ENCODE measurements at regions not wholly inside any gene's neighbourhood (a gene's known extent, or its start where the extent isn't known, plus 50 kb on each side); places are given as distances from the start of the nearest gene placed in this dataset.

DNA sequence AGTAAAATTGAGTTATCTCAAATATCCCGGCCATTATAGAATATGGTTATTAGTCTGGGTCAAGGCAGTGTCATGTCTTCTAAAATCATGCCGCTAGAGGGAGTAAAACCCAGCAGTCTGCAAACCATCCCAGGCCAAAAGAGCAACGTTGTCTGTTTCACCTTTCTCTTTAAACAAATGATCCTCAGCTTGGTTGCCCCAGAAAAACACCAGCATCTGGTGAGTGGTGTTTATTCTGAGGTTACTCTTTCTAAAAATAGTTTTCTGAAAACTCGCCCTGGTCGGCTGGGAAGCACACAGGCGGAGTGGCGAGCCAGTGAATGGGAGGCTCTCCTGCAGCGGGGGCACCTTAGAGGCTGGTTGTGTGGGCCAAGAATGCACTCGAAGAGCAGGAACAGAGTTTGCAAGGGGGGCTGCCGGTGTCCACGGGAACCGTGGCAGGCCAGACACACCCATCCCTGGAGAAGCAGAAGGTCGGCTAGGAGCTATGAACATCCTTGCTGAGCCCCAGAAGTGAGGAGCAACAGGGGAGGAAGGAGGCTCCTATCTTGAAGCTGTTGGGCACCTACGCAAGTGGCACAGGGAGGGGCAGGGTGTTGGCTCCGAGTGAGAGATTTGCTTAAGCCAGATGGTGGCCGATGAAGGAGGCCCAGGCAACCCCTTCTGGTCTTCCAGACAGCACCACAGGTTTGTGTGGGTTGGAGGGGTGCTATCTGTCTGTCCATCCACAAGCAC lies 297.1 kb downstream of the ETS1 start:
- H3K9ac ChIP-seq = peak overlapping the region in 10 of 11 experiments; percentile 19 to 58 (median 45); a peak in 14 of 22 replicates
- H3K27ac ChIP-seq = peak overlapping the region in 10 of 11 experiments; percentile 38 to 67 (median 55); a peak in 19 of 22 replicates
- H3K4me3 ChIP-seq = peak overlapping the region in 7 of 10 experiments; percentile 2 to 23 (median 5); a peak in 6 of 20 replicates

GRCh38 chr11:128289048-128289447 lies 298.3 kb downstream of the ETS1 start:
- no peaks in the 10 kb centered on the region for H4K20me1 ChIP-seq
- no peaks in the 10 kb centered on the region for H3K27me3 ChIP-seq
- H3K27ac ChIP-seq = no peak overlapping the region
- H3K9me3 ChIP-seq (replicated peaks in 1 of 11) = peaks cover 0 to 8% (median 0%) of the 10 kb centered on the region in 11 experiments; a peak in 2 of 22 replicates
- no peak for TF ChIP-seq Cebpa-rat (IDR thresholded peaks at IDR 0.05)
- no peak overlapping the region for H3K9ac ChIP-seq
- H3K4me2 ChIP-seq = no peak overlapping the region
- no peak overlapping the region for H3K4me3 ChIP-seq
- no peaks in the 10 kb centered on the region for H3K36me3 ChIP-seq
- H3K4me1 ChIP-seq = peaks cover 24 to 33% (median 29%) of the 10 kb centered on the region in 10 experiments

More for the DNA sequence above, 297.1 kb downstream of the ETS1 start:
- H3K27me3 ChIP-seq = no peaks in the 10 kb centered on the region
- no peak for TF ChIP-seq Cebpa-rat (IDR thresholded peaks at IDR 0.05)
- H3K4me1 ChIP-seq = peaks cover 24 to 45% (median 30%) of the 10 kb centered on the region in 10 experiments
- H3K4me2 ChIP-seq = peak overlapping the region; percentile 63 to 88 (median 77)
- H4K20me1 ChIP-seq = no peaks in the 10 kb centered on the region
- no peaks in the 10 kb centered on the region for H3K36me3 ChIP-seq
- H3K9me3 ChIP-seq (replicated peaks in 1 of 11) = peaks cover 0 to 13% (median 0%) of the 10 kb centered on the region in 11 experiments; a peak in 2 of 22 replicates

GRCh38 chr11:128288368-128288767 lies 299.0 kb downstream of the ETS1 start:
- H3K27me3 ChIP-seq = no peaks in the 10 kb centered on the region
- H4K20me1 ChIP-seq = no peaks in the 10 kb centered on the region
- TF ChIP-seq Cebpa-rat (IDR thresholded peaks at IDR 0.05) = no peak
- peaks cover 0 to 2% (median 0%) of the 10 kb centered on the region in 11 experiments; a peak in 1 of 22 replicates for H3K9me3 ChIP-seq (replicated peaks in 1 of 11)
- no peak overlapping the region for H3K27ac ChIP-seq
- no peak overlapping the region for H3K9ac ChIP-seq
- H3K4me1 ChIP-seq = peaks cover 24 to 31% (median 29%) of the 10 kb centered on the region in 10 experiments
- no peak overlapping the region for H3K4me2 ChIP-seq
- H3K4me3 ChIP-seq = no peak overlapping the region
- no peaks in the 10 kb centered on the region for H3K36me3 ChIP-seq

DNA sequence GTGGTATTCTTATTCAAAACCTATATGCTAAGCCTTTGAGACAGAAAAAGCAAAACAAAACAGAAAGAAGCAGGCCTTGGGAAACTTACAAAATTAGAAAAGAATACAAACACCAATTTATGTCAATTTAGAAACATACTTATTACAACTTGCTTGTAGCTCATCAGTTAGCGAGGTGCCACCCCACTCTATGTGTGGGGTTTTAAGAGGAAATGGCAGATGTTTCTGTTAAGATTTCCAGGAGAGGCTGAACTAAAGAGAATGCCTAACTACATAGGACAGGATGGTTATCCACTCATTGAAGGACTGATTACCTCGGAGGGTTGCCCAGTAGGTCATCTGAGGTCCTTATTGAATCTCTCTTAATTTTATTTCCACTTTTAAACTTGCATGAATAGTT lies 302.0 kb downstream of the ETS1 start:
- no peaks in the 10 kb centered on the region for H4K20me1 ChIP-seq
- H3K36me3 ChIP-seq = no peaks in the 10 kb centered on the region
- TF ChIP-seq Cebpa-rat (IDR thresholded peaks at IDR 0.05) = no peak
- H3K4me2 ChIP-seq = no peak overlapping the region
- no peak overlapping the region for H3K4me3 ChIP-seq
- no peak overlapping the region for H3K27ac ChIP-seq
- H3K4me1 ChIP-seq = peaks cover 2 to 3% (median 3%) of the 10 kb centered on the region in 10 experiments
- H3K9me3 ChIP-seq (replicated peaks in 1 of 11) = no peaks in the 10 kb centered on the region
- H3K9ac ChIP-seq = no peak overlapping the region
- no peaks in the 10 kb centered on the region for H3K27me3 ChIP-seq

- H3K4me1 ChIP-seq = no peaks in the 10 kb centered on the region
- no peak overlapping the region for H3K4me3 ChIP-seq
- H3K9me3 ChIP-seq (replicated peaks in 1 of 11) = no peaks in the 10 kb centered on the region
- no peak for TF ChIP-seq Cebpa-rat (IDR thresholded peaks at IDR 0.05)
- no peak overlapping the region for H3K9ac ChIP-seq
- H3K27me3 ChIP-seq = no peaks in the 10 kb centered on the region
- no peak overlapping the region for H3K27ac ChIP-seq
- H3K4me2 ChIP-seq = no peak overlapping the region
- H3K36me3 ChIP-seq = no peaks in the 10 kb centered on the region
- H4K20me1 ChIP-seq = no peaks in the 10 kb centered on the region
Observed at GRCh38 chr11:128284634-128285033, 302.7 kb downstream of the ETS1 start.

GRCh38 chr11:128283451-128283850 lies 303.9 kb downstream of the ETS1 start:
- H3K27ac ChIP-seq = no peak overlapping the region
- no peak for TF ChIP-seq Cebpa-rat (IDR thresholded peaks at IDR 0.05)
- H3K4me1 ChIP-seq = no peaks in the 10 kb centered on the region
- H4K20me1 ChIP-seq = no peaks in the 10 kb centered on the region
- H3K4me3 ChIP-seq = no peak overlapping the region
- no peak overlapping the region for H3K4me2 ChIP-seq
- H3K9me3 ChIP-seq (replicated peaks in 1 of 11) = no peaks in the 10 kb centered on the region
- no peaks in the 10 kb centered on the region for H3K36me3 ChIP-seq
- H3K27me3 ChIP-seq = no peaks in the 10 kb centered on the region
- H3K9ac ChIP-seq = no peak overlapping the region

- H3K4me3 ChIP-seq = no peak overlapping the region
- H3K27ac ChIP-seq = no peak overlapping the region
- no peaks in the 10 kb centered on the region for H3K36me3 ChIP-seq
- no peak overlapping the region for H3K9ac ChIP-seq
- no peaks in the 10 kb centered on the region for H4K20me1 ChIP-seq
- no peak overlapping the region for H3K4me2 ChIP-seq
- H3K9me3 ChIP-seq (replicated peaks in 1 of 11) = no peaks in the 10 kb centered on the region
- H3K4me1 ChIP-seq = no peaks in the 10 kb centered on the region
- no peak for TF ChIP-seq Cebpa-rat (IDR thresholded peaks at IDR 0.05)
- no peaks in the 10 kb centered on the region for H3K27me3 ChIP-seq
Observed at GRCh38 chr11:128282053-128282452, 305.3 kb downstream of the ETS1 start.

DNA sequence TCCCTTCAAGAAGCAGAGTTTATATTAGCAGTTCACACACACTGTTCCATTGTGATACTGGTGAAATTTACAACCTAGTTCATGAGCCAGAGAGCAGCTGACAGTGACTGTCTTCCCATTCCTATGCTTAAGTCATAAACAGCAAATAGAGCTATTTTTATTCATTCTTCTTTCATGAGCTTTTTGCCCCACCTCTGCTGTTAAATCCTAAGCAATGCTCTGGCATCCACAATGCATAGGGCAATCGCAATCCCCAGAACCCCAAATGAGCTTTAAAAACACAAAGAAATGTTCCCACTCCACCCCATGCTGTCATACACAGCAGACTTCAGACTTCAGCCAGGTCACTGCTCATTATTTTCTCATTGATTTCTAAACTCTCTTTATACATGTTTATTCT lies 307.5 kb downstream of the ETS1 start:
- Histone ChIP-seq H3K4me3 (no peak overlapping the region), H3K9ac (no peak overlapping the region)

DNA sequence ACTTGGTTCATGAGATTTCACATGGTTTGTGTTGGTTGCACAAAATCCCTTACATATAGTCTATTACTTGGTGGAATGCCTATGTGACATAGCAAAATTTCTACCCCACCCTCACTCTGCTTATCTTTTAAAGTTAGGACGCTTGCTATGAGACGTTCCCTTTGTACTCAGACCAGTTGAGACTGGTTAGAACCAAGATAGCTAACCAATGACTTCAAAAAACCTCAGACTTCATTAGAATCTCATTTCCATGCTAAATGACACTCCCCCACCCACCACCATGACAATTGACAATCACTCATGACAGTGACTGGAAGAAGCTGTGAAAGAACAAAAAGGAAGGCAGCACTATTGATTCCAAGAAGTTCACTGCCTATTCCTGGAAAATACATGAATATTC lies 313.6 kb downstream of the ETS1 start:
- Histone ChIP-seq H3K27ac (no peak overlapping the region; a peak in 1 of 22 replicates), H3K36me3 (no peaks in the 10 kb centered on the region), H3K4me2 (no peak overlapping the region), H3K9me3 (replicated peaks in 1 of 11) (peaks cover 0 to 6% (median 0%) of the 10 kb centered on the region in 11 experiments; a peak in 3 of 22 replicates), H3K9ac (no peak overlapping the region), H4K20me1 (no peaks in the 10 kb centered on the region), H3K27me3 (peaks cover 0 to 10% (median 6%) of the 10 kb centered on the region in 11 experiments; a peak in 11 of 22 replicates), H3K4me1 (peaks cover 0 to 14% (median 0%) of the 10 kb centered on the region in 10 experiments; a peak in 4 of 20 replicates), H3K4me3 (no peak overlapping the region)
- no peak for TF ChIP-seq Cebpa-rat (IDR thresholded peaks at IDR 0.05)

More for the DNA sequence above, 307.5 kb downstream of the ETS1 start:
- no peak overlapping the region for H3K27ac ChIP-seq
- H4K20me1 ChIP-seq = no peaks in the 10 kb centered on the region
- no peak overlapping the region for H3K4me2 ChIP-seq
- peaks cover 0 to 6% (median 0%) of the 10 kb centered on the region in 11 experiments; a peak in 3 of 22 replicates for H3K9me3 ChIP-seq (replicated peaks in 1 of 11)
- peaks cover 0 to 10% (median 6%) of the 10 kb centered on the region in 11 experiments; a peak in 11 of 22 replicates for H3K27me3 ChIP-seq
- TF ChIP-seq Cebpa-rat (IDR thresholded peaks at IDR 0.05) = no peak
- no peaks in the 10 kb centered on the region for H3K4me1 ChIP-seq
- no peaks in the 10 kb centered on the region for H3K36me3 ChIP-seq
